Loucy (cell line): ENCODE measurements at regions not wholly inside any gene's neighbourhood (a gene's known extent, or its start where the extent isn't known, plus 50 kb on each side); places are given as distances from the start of the nearest gene placed in this dataset.

Experiments used
- EZH2phosphoT487 ChIP-seq: fragments of 200-600 bp; IDR thresholded peaks from 2 replicates; pipeline ENCODE4 v1.6.1; 2018; ENCODE audit warnings: antibody characterized with exemption, mild to moderate bottlenecking, moderate library complexity, borderline replicate concordance
- TF ChIP-seq, protein P1 (sequence below): fragments of 200-600 bp; sonication (generic); conservative IDR thresholded peaks from 2 replicates; pipeline ENCODE4 v1.5.1; 2014; ENCODE audit warnings: mild to moderate bottlenecking, antibody characterized with exemption, low read length

DNA sequence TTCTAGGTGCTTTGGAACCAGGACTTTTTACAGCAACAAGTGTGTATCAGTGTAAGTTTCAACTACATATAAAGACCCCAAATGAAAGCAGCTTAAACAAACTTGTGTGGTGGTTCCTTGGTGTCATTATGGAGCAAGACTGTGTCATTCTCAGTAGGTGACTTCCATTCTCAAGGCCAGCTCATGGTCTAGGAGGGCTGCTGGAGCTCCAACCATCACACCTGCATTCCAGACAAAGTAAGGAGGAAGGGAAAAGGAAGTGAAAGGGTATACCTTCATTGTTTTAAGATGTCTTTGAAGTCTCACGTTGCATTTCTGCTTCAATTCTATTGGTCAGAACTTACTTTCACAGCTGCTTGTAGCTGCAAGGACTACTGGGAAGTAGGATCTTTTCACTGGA, 188.6 kb downstream of the C1orf94 start:
- TF ChIP-seq, protein P1, sequence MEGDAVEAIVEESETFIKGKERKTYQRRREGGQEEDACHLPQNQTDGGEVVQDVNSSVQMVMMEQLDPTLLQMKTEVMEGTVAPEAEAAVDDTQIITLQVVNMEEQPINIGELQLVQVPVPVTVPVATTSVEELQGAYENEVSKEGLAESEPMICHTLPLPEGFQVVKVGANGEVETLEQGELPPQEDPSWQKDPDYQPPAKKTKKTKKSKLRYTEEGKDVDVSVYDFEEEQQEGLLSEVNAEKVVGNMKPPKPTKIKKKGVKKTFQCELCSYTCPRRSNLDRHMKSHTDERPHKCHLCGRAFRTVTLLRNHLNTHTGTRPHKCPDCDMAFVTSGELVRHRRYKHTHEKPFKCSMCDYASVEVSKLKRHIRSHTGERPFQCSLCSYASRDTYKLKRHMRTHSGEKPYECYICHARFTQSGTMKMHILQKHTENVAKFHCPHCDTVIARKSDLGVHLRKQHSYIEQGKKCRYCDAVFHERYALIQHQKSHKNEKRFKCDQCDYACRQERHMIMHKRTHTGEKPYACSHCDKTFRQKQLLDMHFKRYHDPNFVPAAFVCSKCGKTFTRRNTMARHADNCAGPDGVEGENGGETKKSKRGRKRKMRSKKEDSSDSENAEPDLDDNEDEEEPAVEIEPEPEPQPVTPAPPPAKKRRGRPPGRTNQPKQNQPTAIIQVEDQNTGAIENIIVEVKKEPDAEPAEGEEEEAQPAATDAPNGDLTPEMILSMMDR, result no peak
- no peak for TF ChIP-seq EZH2phosphoT487
